WTC11 (cell line): ENCODE measurements at regions not wholly inside any gene's neighbourhood (a gene's known extent, or its start where the extent isn't known, plus 50 kb on each side); places are given as distances from the start of the nearest gene placed in this dataset.

Experiments
- CTCF ChIP-seq: fragments of 200-600 bp; IDR thresholded peaks from 2 replicates; pipeline ENCODE4 v1.8.0; 2022; ENCODE audit warnings: antibody characterized with exemption
- ESRRA ChIP-seq: sonication (generic); formaldehyde crosslinking; IDR thresholded peaks from 2 replicates; pipeline ENCODE4 v1.8.1; 2022; ENCODE audit warnings: mild to moderate bottlenecking, missing genetic modification reagents, borderline replicate concordance
- NR3C1 ChIP-seq: sonication (generic); formaldehyde crosslinking; conservative IDR thresholded peaks from 2 replicates; pipeline ENCODE4 v1.8.1; 2023; ENCODE audit warnings: low read depth, mild to moderate bottlenecking, missing genetic modification reagents
- OVOL2 ChIP-seq: fragments of 250-450 bp; sonication (Bioruptor Pico); IDR thresholded peaks from 2 replicates; pipeline ENCODE4 v1.9.0; 2021; ENCODE audit warnings: mild to moderate bottlenecking, borderline replicate concordance
- ZNF317 ChIP-seq: sonication (generic); formaldehyde crosslinking; IDR thresholded peaks from 2 replicates; pipeline ENCODE4 v1.8.1; 2023; ENCODE audit warnings: low read depth, mild to moderate bottlenecking, moderate library complexity, missing genetic modification reagents, borderline replicate concordance

GRCh38 chr5:101515721-101516120 lies 612.6 kb upstream of the ST8SIA4 start:
- TF ChIP-seq NR3C1 (CRISPR knock-in tag) (no peak), OVOL2 (no peak), ESRRA (CRISPR knock-in tag) (no peak), CTCF (no peak), ZNF317 (CRISPR knock-in tag) (no peak)
